Vagina (tissue), 2 donors: ENCODE measurements at regions not wholly inside any gene's neighbourhood (a gene's known extent, or its start where the extent isn't known, plus 50 kb on each side); places are given as distances from the start of the nearest gene placed in this dataset.

Experiments used
- DNase-seq, 2 donors: peaks; one replicate each; pipeline ENCODE4 v3.0.0-alpha.2; 2017; ENCODE audit errors: extremely low spot score in 2 of 2
- H3K27ac ChIP-seq: fragments of 200-600 bp; sonication (generic); one replicate; pipeline ENCODE4 v1.5.1; 2019
- H3K27me3 ChIP-seq: fragments of 200-600 bp; sonication (generic); one replicate; pipeline ENCODE4 v1.5.1; 2019
- H3K36me3 ChIP-seq, 2 donors: fragments of 200-600 bp; sonication (generic); one replicate each; pipeline ENCODE4 v1.5.1; 2017 to 2019
- H3K4me1 ChIP-seq: fragments of 200-600 bp; sonication (generic); one replicate; pipeline ENCODE4 v1.5.1; 2019
- H3K4me3 ChIP-seq, 2 donors: fragments of 200-600 bp; sonication (generic); 1 replicate in 1 of 2; 2 replicates in 1 of 2; pipeline ENCODE4 v1.5.1; 2016 to 2019
- H3K9me3 ChIP-seq: fragments of 200-600 bp; sonication (generic); one replicate; pipeline ENCODE4 v1.5.1; 2019
- POLR2A ChIP-seq, 2 donors: fragments of 450-650 bp; IDR thresholded peaks; one replicate each; pipeline ENCODE4 v1.6.1; 2017; ENCODE audit warnings: antibody characterized with exemption in 2 of 2, mild to moderate bottlenecking in 2 of 2, moderate library complexity in 2 of 2
- POLR2AphosphoS5 ChIP-seq, 2 donors: sonication (generic); formaldehyde crosslinking; IDR thresholded peaks; one replicate each; pipeline ENCODE4 v1.9.0; 2017; ENCODE audit warnings: antibody characterized with exemption in 2 of 2, mild to moderate bottlenecking in 2 of 2, low read depth in 1 of 2; ENCODE audit not compliant: insufficient read depth in 1 of 2
- intact Hi-C: fragments of 100-400 bp; cut with DNase I; formaldehyde crosslinking; loops from one replicate; pipeline ENCODE4 v1.15.1; 2023
- TF ChIP-seq, protein P1 (sequence below), 3 experiments: fragments of 450-650 bp in 2 of 3; fragments of 200-600 bp in 1 of 3; sonication (generic) in 1 of 3; IDR thresholded peaks; one replicate each; pipeline ENCODE4 v1.5.1; 2017 to 2019; ENCODE audit warnings: antibody characterized with exemption in 3 of 3, mild to moderate bottlenecking in 2 of 3, moderate library complexity in 2 of 3

DNA sequence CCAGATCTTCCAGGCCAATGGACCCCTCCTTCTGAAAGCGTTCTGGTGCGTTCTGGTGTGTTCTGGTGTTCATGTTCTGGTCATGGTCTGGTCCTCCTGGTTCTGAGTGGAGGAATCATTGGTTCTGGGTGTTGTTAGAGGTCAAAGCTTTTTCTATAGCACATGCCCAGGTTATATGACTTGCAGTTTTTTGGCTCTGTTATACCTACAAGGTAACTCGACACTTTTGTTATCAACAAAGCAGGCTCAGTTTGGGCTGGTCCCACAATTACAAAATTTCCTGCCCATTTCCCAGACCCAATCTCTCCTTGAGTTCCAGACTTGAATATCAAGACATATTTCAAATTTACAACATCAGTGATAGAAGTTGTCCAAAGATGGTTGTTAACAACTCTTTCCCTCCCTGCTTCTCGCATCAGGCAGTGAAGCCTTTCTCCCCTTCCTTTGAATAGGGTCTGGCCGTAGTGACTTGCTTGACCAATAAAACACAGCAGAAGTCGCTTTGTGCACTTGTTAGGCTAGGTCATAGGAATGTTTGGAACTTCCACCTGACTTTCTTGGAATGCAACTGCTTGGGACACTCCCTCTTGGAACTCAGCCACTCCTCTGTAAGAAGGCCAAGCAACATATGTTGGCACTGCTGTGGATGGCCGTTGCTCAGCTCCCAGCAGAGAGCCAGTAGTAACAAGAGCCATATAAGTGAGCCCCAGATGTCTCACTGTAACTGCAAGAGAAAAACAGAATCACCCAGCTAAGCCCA, 83.1 kb upstream of the STEAP1B start:
- no peak for TF ChIP-seq POLR2A (IDR thresholded peaks at IDR 0.05)
- no peak for TF ChIP-seq POLR2AphosphoS5 (IDR thresholded peaks at IDR 0.05; ENCODE audit: insufficient read depth in 1 of 2, low read depth in 1 of 2)
- TF ChIP-seq, protein P1, sequence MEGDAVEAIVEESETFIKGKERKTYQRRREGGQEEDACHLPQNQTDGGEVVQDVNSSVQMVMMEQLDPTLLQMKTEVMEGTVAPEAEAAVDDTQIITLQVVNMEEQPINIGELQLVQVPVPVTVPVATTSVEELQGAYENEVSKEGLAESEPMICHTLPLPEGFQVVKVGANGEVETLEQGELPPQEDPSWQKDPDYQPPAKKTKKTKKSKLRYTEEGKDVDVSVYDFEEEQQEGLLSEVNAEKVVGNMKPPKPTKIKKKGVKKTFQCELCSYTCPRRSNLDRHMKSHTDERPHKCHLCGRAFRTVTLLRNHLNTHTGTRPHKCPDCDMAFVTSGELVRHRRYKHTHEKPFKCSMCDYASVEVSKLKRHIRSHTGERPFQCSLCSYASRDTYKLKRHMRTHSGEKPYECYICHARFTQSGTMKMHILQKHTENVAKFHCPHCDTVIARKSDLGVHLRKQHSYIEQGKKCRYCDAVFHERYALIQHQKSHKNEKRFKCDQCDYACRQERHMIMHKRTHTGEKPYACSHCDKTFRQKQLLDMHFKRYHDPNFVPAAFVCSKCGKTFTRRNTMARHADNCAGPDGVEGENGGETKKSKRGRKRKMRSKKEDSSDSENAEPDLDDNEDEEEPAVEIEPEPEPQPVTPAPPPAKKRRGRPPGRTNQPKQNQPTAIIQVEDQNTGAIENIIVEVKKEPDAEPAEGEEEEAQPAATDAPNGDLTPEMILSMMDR (IDR thresholded peaks at IDR 0.05): no peak
- no peaks in the 10 kb centered on the region for H3K36me3 ChIP-seq
- no peak overlapping the region for H3K4me3 ChIP-seq
- no peak overlapping the region for H3K27ac ChIP-seq
- H3K27me3 ChIP-seq: no peaks in the 10 kb centered on the region
- intact Hi-C loops: loop anchor here (10.0 kb wide), 1 partner anchor 262 kb away; no protein-coding TSS in a partner anchor
- no peaks in the 10 kb centered on the region for H3K9me3 ChIP-seq
- peaks cover 4% of the 10 kb centered on the region for H3K4me1 ChIP-seq
- no peak for DNase-seq

DNA sequence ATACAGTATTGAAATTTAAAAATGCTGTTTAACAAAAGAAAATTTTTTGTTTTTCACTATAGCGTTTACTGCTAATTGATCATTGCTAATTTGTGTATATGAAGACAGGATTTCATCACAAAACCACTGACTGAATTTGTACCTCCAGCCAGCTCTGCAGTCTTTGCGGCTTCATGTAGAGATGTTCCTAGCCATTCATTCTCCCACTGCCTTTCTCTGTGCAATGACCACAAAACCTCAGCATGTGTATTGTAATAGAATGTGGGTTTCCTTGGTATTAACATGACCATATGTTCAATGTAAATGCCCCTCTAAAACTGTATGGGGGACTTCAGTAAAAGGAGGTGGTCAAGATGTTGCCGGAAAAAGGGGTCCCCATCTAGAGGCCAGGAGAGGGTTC, 81.1 kb upstream of the STEAP1B start:
- no peak overlapping the region for H3K4me3 ChIP-seq
- peaks cover 17% of the 10 kb centered on the region for H3K4me1 ChIP-seq
- H3K36me3 ChIP-seq: no peaks in the 10 kb centered on the region
- H3K9me3 ChIP-seq: no peaks in the 10 kb centered on the region
- no peaks in the 10 kb centered on the region for H3K27me3 ChIP-seq
- intact Hi-C loops: loop anchor here (10.0 kb wide), 1 partner anchor 264 kb away; no protein-coding TSS in a partner anchor
- no peak overlapping the region for H3K27ac ChIP-seq
- DNase-seq: no peak
- TF ChIP-seq POLR2AphosphoS5 (IDR thresholded peaks at IDR 0.05; ENCODE audit: insufficient read depth in 1 of 2, low read depth in 1 of 2) (no peak), POLR2A (IDR thresholded peaks at IDR 0.05) (no peak)
- TF ChIP-seq, protein P1 (IDR thresholded peaks at IDR 0.05): no peak

DNA sequence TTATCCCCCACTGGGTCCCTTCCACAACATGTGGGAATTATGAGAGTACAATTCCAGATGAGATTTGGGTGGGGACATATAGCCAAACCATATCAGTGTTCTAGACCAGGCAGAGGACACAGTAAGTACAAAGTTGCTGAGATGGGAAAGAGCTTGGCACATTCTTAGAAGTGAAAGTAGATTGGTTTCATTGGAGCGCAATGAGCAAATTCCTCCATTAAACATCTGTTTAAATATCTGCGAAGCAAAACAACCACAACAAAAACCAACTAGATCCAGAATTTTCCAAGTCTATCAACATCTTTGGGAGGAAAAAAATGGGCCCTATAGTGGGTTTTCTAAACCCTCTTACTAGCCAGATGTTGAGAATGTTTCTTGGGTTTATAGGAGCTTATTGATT, 80.0 kb upstream of the STEAP1B start:
- no peak for DNase-seq
- Histone ChIP-seq H3K9me3 (no peaks in the 10 kb centered on the region), H3K4me1 (peaks cover 17% of the 10 kb centered on the region), H3K27me3 (no peaks in the 10 kb centered on the region), H3K27ac (no peak overlapping the region), H3K4me3 (no peak overlapping the region), H3K36me3 (no peaks in the 10 kb centered on the region)
- intact Hi-C loops: loop anchor here (5.0 to 10.0 kb wide), 2 partner anchors 147 to 265 kb away; partner anchors contain the start of gene IL6
- TF ChIP-seq POLR2A (IDR thresholded peaks at IDR 0.05) (no peak), POLR2AphosphoS5 (IDR thresholded peaks at IDR 0.05; ENCODE audit: insufficient read depth in 1 of 2, low read depth in 1 of 2) (no peak)
- TF ChIP-seq, protein P1 (IDR thresholded peaks at IDR 0.05): no peak

DNA sequence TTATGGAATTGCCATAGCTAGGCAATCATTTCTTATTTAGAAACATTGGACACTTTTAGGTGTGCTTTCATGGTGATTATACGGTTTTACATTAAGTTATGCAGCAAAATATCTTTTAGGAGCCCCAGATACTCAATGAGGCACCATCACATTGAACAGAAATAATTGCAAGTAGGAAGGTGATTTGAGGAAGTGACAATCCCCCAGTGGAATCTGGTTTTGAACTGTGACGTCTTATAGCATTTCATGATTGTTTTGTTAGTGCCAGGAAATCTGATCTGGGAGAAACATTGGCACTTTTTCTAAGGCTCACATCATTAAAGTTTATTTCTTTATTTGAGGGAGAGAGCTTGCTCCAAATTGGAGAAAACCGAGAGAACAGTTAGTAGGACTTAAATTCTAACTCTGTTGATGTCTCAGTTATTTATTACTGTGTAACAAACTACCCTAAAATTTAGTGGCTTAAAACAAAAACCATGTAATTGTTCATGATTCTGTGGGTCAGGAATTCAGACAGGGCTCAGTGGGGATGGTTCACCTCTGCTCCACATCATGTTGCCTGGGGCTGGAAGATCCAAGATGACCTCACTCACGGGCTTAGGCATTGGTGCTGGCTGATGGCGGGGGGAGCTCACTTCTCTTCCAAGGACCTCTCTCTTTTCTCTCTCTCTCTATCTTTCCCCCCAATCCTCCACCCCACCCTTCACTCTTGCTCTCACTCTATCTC, 78.2 kb upstream of the STEAP1B start:
- peak overlapping the region; percentile 59 for H3K27ac ChIP-seq
- intact Hi-C loops: loop anchor here (5.0 kb wide), 1 partner anchor 149 kb away; the partner anchor contains the start of gene IL6
- TF ChIP-seq, protein P1 (IDR thresholded peaks at IDR 0.05): no peak
- TF ChIP-seq POLR2AphosphoS5 (IDR thresholded peaks at IDR 0.05; ENCODE audit: insufficient read depth in 1 of 2, low read depth in 1 of 2) (no peak), POLR2A (IDR thresholded peaks at IDR 0.05) (no peak)
- peaks cover 3% of the 10 kb centered on the region for H3K27me3 ChIP-seq
- H3K4me1 ChIP-seq: peaks cover 17% of the 10 kb centered on the region
- H3K36me3 ChIP-seq: no peaks in the 10 kb centered on the region
- peak in 1 of 2 donors; percentile 84 for DNase-seq
- no peaks in the 10 kb centered on the region for H3K9me3 ChIP-seq
- H3K4me3 ChIP-seq: no peak overlapping the region
